Duodenal mucosa (tissue), 2 donors: ENCODE measurements at regions not wholly inside any gene's neighbourhood (a gene's known extent, or its start where the extent isn't known, plus 50 kb on each side); places are given as distances from the start of the nearest gene placed in this dataset.

Experiments used
- H3K27ac ChIP-seq: one replicate; pipeline ENCODE4 v1.7.0; 2013; ENCODE audit warnings: low read depth, low read length
- H3K27me3 ChIP-seq, 2 donors: one replicate each; pipeline ENCODE4 v1.7.0; 2013; ENCODE audit warnings: low read length in 2 of 2, control low read depth in 1 of 2; ENCODE audit not compliant: insufficient read depth in 2 of 2, control insufficient read depth in 1 of 2
- H3K36me3 ChIP-seq, 2 donors: one replicate each; pipeline ENCODE4 v1.7.0; 2013; ENCODE audit warnings: low read length in 2 of 2, control low read depth in 1 of 2; ENCODE audit not compliant: insufficient read depth in 2 of 2, control insufficient read depth in 1 of 2
- H3K4me1 ChIP-seq, 2 donors: one replicate each; pipeline ENCODE4 v1.7.0; 2013; ENCODE audit warnings: low read length in 2 of 2, control low read depth in 1 of 2; ENCODE audit not compliant: insufficient read depth in 2 of 2, control insufficient read depth in 1 of 2
- H3K4me3 ChIP-seq, 2 donors: one replicate each; pipeline ENCODE4 v1.7.0; 2013; ENCODE audit warnings: low read length in 2 of 2, low read depth in 1 of 2
- H3K9ac ChIP-seq, 2 donors: one replicate each; pipeline ENCODE4 v1.7.0; 2013; ENCODE audit warnings: low read length in 2 of 2, low read depth in 1 of 2
- H3K9me3 ChIP-seq, 2 donors: one replicate each; pipeline ENCODE4 v1.7.0; 2013; ENCODE audit warnings: low read length in 2 of 2, control low read depth in 1 of 2; ENCODE audit not compliant: control insufficient read depth in 1 of 2

GRCh38 chr2:7444626-7445025 is 527.4 kb downstream of the RNF144A start:
- Histone ChIP-seq H3K27ac (no peak overlapping the region), H3K36me3 (no peaks in the 10 kb centered on the region), H3K9me3 (no peaks in the 10 kb centered on the region), H3K4me3 (no peak overlapping the region), H3K27me3 (no peaks in the 10 kb centered on the region), H3K9ac (no peak overlapping the region), H3K4me1 (no peaks in the 10 kb centered on the region)

GRCh38 chr2:7448578-7449264 is 531.5 kb downstream of the RNF144A start:
- H3K36me3 ChIP-seq = no peaks in the 10 kb centered on the region
- H3K27me3 ChIP-seq = no peaks in the 10 kb centered on the region
- H3K9ac ChIP-seq = no peak overlapping the region
- no peaks in the 10 kb centered on the region for H3K9me3 ChIP-seq
- H3K4me3 ChIP-seq = no peak overlapping the region
- no peak overlapping the region for H3K27ac ChIP-seq
- peaks cover 0 to 4% of the 10 kb centered on the region in 2 donors for H3K4me1 ChIP-seq

- no peak overlapping the region for H3K9ac ChIP-seq
- no peak overlapping the region for H3K27ac ChIP-seq
- no peaks in the 10 kb centered on the region for H3K9me3 ChIP-seq
- no peak overlapping the region for H3K4me3 ChIP-seq
- peaks cover 0 to 4% of the 10 kb centered on the region in 2 donors for H3K4me1 ChIP-seq
- H3K36me3 ChIP-seq = no peaks in the 10 kb centered on the region
- H3K27me3 ChIP-seq = no peaks in the 10 kb centered on the region
Observed at GRCh38 chr2:7449298-7449697, 532.1 kb downstream of the RNF144A start.

GRCh38 chr2:7450188-7450832 is 533.1 kb downstream of the RNF144A start:
- Histone ChIP-seq H3K36me3 (no peaks in the 10 kb centered on the region), H3K4me3 (no peak overlapping the region), H3K9me3 (no peaks in the 10 kb centered on the region), H3K27ac (no peak overlapping the region), H3K9ac (no peak overlapping the region), H3K27me3 (no peaks in the 10 kb centered on the region), H3K4me1 (peaks cover 0 to 4% of the 10 kb centered on the region in 2 donors)

- H3K27me3 ChIP-seq = no peaks in the 10 kb centered on the region
- no peak overlapping the region for H3K27ac ChIP-seq
Observed at GRCh38 chr2:7450833-7451190, 533.6 kb downstream of the RNF144A start.

GRCh38 chr2:7452110-7452876 is 535.1 kb downstream of the RNF144A start:
- Histone ChIP-seq H3K36me3 (no peaks in the 10 kb centered on the region), H3K4me1 (peaks cover 0 to 4% of the 10 kb centered on the region in 2 donors), H3K27ac (no peak overlapping the region), H3K4me3 (no peak overlapping the region), H3K9ac (no peak overlapping the region), H3K9me3 (no peaks in the 10 kb centered on the region), H3K27me3 (no peaks in the 10 kb centered on the region)

More at GRCh38 chr2:7450833-7451190, 533.6 kb downstream of the RNF144A start:
- Histone ChIP-seq H3K9me3 (no peaks in the 10 kb centered on the region), H3K9ac (no peak overlapping the region), H3K36me3 (no peaks in the 10 kb centered on the region), H3K4me1 (peaks cover 0 to 4% of the 10 kb centered on the region in 2 donors), H3K4me3 (no peak overlapping the region)

GRCh38 chr2:7454592-7454991 is 537.4 kb downstream of the RNF144A start:
- H3K9me3 ChIP-seq = no peaks in the 10 kb centered on the region
- H3K27me3 ChIP-seq = no peaks in the 10 kb centered on the region
- no peak overlapping the region for H3K4me3 ChIP-seq
- H3K4me1 ChIP-seq = peaks cover 0 to 4% of the 10 kb centered on the region in 2 donors
- no peak overlapping the region for H3K27ac ChIP-seq
- no peaks in the 10 kb centered on the region for H3K36me3 ChIP-seq
- H3K9ac ChIP-seq = no peak overlapping the region

GRCh38 chr2:7456762-7457161 is 539.5 kb downstream of the RNF144A start:
- Histone ChIP-seq H3K27me3 (no peaks in the 10 kb centered on the region), H3K9me3 (no peaks in the 10 kb centered on the region), H3K36me3 (no peaks in the 10 kb centered on the region), H3K4me3 (no peak overlapping the region), H3K4me1 (peaks cover 0 to 4% of the 10 kb centered on the region in 2 donors), H3K27ac (no peak overlapping the region), H3K9ac (no peak overlapping the region)

- Histone ChIP-seq H3K27me3 (no peaks in the 10 kb centered on the region), H3K36me3 (no peaks in the 10 kb centered on the region), H3K9me3 (no peaks in the 10 kb centered on the region), H3K4me1 (no peaks in the 10 kb centered on the region), H3K27ac (no peak overlapping the region), H3K9ac (no peak overlapping the region), H3K4me3 (no peak overlapping the region)
Observed at GRCh38 chr2:7458066-7458465, 540.9 kb downstream of the RNF144A start.

GRCh38 chr2:7467782-7468447 is 550.7 kb downstream of the RNF144A start:
- H3K36me3 ChIP-seq = no peaks in the 10 kb centered on the region
- no peaks in the 10 kb centered on the region for H3K27me3 ChIP-seq
- H3K4me3 ChIP-seq = no peak overlapping the region
- no peaks in the 10 kb centered on the region for H3K4me1 ChIP-seq
- H3K9me3 ChIP-seq = no peaks in the 10 kb centered on the region
- no peak overlapping the region for H3K27ac ChIP-seq
- no peak overlapping the region for H3K9ac ChIP-seq
